ENCODE measurements at regions not wholly inside any gene's neighbourhood (a gene's known extent, or its start where the extent isn't known, plus 50 kb on each side); places are given as distances from the start of the nearest gene placed in this dataset.

GRCh38 chr18:78521136-78521535 is 458.5 kb upstream of the SALL3 start:
- TF ChIP-seq CTCF (IDR thresholded peaks at IDR 0.05) (no peak), POLR2A (IDR thresholded peaks at IDR 0.05) (no peak), POLR2AphosphoS5 (IDR thresholded peaks at IDR 0.05) (no peak)
